ENCODE measurements at regions not wholly inside any gene's neighbourhood (a gene's known extent, or its start where the extent isn't known, plus 50 kb on each side); places are given as distances from the start of the nearest gene placed in this dataset.
"Not testable (repeated sequence)": the region's sequence is repeated elsewhere in the genome, so short reads cannot be mapped to it uniquely, and the experiment has no call there.

GRCh38 chr13:18943721-18944391 is 237.8 kb downstream of the TUBA3C start:
- Histone ChIP-seq H3K9me3 (no peaks in the 10 kb centered on the region), H3K36me3 (no peaks in the 10 kb centered on the region), H3K27me3 (peaks cover 0 to 23% (median 16%) of the 10 kb centered on the region in 7 donors), H3K4me1 (no peaks in the 10 kb centered on the region), H3K27ac (no peak overlapping the region), H3K4me3 (no peak overlapping the region)
- intact Hi-C loops (cut with DNase I): no loop called here
- TF ChIP-seq, protein P1, sequence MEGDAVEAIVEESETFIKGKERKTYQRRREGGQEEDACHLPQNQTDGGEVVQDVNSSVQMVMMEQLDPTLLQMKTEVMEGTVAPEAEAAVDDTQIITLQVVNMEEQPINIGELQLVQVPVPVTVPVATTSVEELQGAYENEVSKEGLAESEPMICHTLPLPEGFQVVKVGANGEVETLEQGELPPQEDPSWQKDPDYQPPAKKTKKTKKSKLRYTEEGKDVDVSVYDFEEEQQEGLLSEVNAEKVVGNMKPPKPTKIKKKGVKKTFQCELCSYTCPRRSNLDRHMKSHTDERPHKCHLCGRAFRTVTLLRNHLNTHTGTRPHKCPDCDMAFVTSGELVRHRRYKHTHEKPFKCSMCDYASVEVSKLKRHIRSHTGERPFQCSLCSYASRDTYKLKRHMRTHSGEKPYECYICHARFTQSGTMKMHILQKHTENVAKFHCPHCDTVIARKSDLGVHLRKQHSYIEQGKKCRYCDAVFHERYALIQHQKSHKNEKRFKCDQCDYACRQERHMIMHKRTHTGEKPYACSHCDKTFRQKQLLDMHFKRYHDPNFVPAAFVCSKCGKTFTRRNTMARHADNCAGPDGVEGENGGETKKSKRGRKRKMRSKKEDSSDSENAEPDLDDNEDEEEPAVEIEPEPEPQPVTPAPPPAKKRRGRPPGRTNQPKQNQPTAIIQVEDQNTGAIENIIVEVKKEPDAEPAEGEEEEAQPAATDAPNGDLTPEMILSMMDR (IDR thresholded peaks at IDR 0.05): no peak
- WGBS, 2 donors: 85 to 87% methylated on average over 47 of the region's 47 CpGs
- DNase-seq: no peak
- ATAC-seq: no peak

GRCh38 chr13:18943273-18943672 is 238.4 kb downstream of the TUBA3C start:
- DNase-seq (no peak), ATAC-seq (no peak)
- H3K4me3 ChIP-seq: no peak overlapping the region
- no peaks in the 10 kb centered on the region for H3K36me3 ChIP-seq
- no peak overlapping the region for H3K27ac ChIP-seq
- H3K9me3 ChIP-seq: no peaks in the 10 kb centered on the region
- H3K4me1 ChIP-seq: no peaks in the 10 kb centered on the region
- intact Hi-C loops (cut with DNase I): no loop called here
- WGBS, 2 donors: 89% methylated on average over 22 of the region's 22 CpGs
- H3K27me3 ChIP-seq: peaks cover 0 to 24% (median 16%) of the 10 kb centered on the region in 7 donors
- TF ChIP-seq, protein P1 (IDR thresholded peaks at IDR 0.05): no peak

- no peak for ATAC-seq
- Histone ChIP-seq H3K4me1 (no peaks in the 10 kb centered on the region), H3K27me3 (peaks cover 0 to 10% (median 0%) of the 10 kb centered on the region in 7 donors), H3K9me3 (no peaks in the 10 kb centered on the region), H3K4me3 (no peak overlapping the region), H3K27ac (no peak overlapping the region), H3K36me3 (no peaks in the 10 kb centered on the region)
- WGBS, 2 donors: 44 to 55% methylated on average over 3 of the region's 3 CpGs
- TF ChIP-seq, protein P1 (IDR thresholded peaks at IDR 0.05): no peak
- no peak for DNase-seq
- intact Hi-C loops (cut with DNase I): no loop called here
Observed at GRCh38 chr13:18936104-18936503, 245.5 kb downstream of the TUBA3C start.

DNA sequence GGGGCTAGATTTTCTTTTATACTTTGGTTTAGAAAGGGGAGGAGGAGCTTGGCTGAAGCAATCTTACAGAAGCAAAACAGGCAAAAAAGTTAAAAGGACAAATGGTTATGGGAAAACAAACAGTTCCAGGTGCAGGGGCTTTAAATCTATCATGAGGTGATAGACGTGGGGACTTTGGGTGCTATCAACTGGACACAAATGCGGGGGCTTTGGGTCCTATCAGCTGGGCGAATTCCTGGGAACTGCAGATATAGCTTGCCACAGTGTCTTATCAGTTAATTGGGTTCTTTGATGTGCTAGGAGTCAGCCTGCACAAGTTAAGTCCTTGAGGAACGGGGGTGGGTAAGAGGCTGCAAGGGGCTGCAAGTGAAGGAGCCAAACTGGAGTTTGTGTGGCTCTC is 260.6 kb downstream of the TUBA3C start:
- H3K27me3 ChIP-seq: no peaks in the 10 kb centered on the region
- no peaks in the 10 kb centered on the region for H3K4me1 ChIP-seq
- 43 to 47% methylated on average over 4 of the region's 4 CpGs for WGBS, 2 donors
- intact Hi-C loops (cut with DNase I): no loop called here
- no peaks in the 10 kb centered on the region for H3K9me3 ChIP-seq
- TF ChIP-seq, protein P1 (IDR thresholded peaks at IDR 0.05): no peak
- H3K36me3 ChIP-seq: no peaks in the 10 kb centered on the region
- H3K4me3 ChIP-seq: no peak overlapping the region
- DNase-seq (no peak), ATAC-seq (no peak)
- no peak overlapping the region for H3K27ac ChIP-seq

DNA sequence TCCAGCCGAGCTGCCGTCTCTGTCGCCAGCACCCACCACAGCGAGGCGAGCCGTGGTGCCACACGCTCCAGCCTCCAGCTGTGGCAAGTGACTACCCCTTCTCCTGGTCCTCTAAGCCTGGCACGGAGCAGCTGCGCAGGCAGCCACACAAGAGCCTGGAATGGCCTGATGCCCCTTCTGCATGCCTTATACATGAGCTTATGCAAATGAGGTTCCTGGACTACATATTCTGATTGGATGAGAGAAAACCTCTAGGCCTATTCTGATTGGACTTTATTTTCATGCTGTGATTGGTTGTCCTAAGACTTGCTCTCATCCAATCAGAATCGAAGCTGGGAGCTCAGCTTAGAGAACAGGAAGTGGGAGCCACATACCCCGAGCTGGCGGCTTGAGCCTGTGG is 276.5 kb downstream of the TUBA3C start:
- DNase-seq; H3K4me1 ChIP-seq; H3K27me3 ChIP-seq; H3K4me3 ChIP-seq; H3K36me3 ChIP-seq; intact Hi-C loops (cut with DNase I); ATAC-seq; H3K27ac ChIP-seq: not testable (repeated sequence)
- peaks cover 0 to 18% (median 0%) of the 10 kb centered on the region in 11 donors for H3K9me3 ChIP-seq
- WGBS, 2 donors: 63 to 84% methylated on average over 9 to 12 of the region's 12 CpGs

DNA sequence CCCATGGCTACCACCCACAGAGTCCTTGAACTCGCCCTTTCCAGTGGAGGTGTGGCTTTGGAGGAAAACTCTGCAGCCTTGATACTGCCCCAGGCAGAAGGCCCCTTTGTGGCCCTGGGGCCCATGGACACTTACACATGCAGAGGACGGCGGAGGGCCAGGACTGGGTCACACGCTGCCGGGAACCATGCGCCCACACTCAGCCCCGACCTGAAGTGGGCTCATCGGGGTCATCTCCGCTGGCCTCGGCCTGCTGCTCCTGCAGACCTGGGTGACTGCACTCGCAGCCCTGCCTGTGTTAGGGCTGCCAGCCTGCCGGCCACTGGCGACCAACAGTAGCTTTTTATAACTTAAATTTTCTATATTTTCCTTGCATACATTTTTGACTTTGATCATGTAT is 286.2 kb downstream of the TUBA3C start:
- DNase-seq; H3K4me3 ChIP-seq; ATAC-seq; H3K27ac ChIP-seq; H3K4me1 ChIP-seq; H3K27me3 ChIP-seq; H3K9me3 ChIP-seq; intact Hi-C loops (cut with DNase I); H3K36me3 ChIP-seq: not testable (repeated sequence)
- WGBS, 2 donors: 74 to 80% methylated on average over 11 to 12 of the region's 13 CpGs

DNA sequence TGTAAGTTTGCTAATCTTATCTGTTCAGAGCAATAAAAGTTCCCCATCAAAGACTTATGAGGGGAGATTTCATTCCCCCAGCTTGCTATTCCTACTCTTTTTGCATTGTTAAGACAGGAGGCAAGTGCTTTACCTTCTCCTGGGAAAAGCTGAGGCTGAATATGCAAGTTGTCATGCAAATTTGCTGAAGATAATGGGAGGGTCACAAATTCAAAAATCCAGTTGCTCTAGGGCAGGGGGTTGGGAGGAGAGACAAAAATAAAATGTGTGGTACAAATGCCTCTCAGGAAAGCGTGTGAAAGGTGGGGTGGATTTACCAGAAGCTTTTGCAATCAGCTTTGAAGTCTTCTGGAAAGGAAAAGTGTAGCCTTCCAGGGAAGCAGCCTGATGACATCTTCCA is 290.4 kb downstream of the TUBA3C start:
- ATAC-seq; DNase-seq; intact Hi-C loops (cut with DNase I); H3K9me3 ChIP-seq; H3K4me3 ChIP-seq; H3K27ac ChIP-seq; H3K27me3 ChIP-seq; H3K4me1 ChIP-seq; H3K36me3 ChIP-seq: not testable (repeated sequence)
- 11 to 18% methylated on average over 1 of the region's 1 CpG for WGBS, 2 donors
